Mammary epithelial cell (primary cell): ENCODE measurements at regions not wholly inside any gene's neighbourhood (a gene's known extent, or its start where the extent isn't known, plus 50 kb on each side); places are given as distances from the start of the nearest gene placed in this dataset.

Experiments
- EZH2 ChIP-seq: IDR thresholded peaks from 2 replicates; pipeline ENCODE4 v1.6.1; 2012; ENCODE audit warnings: low read length, inconsistent platforms, borderline replicate concordance
- TF ChIP-seq, protein P1 (sequence below), 2 donors: IDR thresholded peaks in 1 of 2; conservative IDR thresholded peaks in 1 of 2; 2 replicates each; pipeline ENCODE4 v1.5.1; 2011 to 2012; ENCODE audit warnings: inconsistent platforms in 2 of 2, low read length in 2 of 2, mild to moderate bottlenecking in 2 of 2, control low read depth in 1 of 2, low read depth in 1 of 2; ENCODE audit not compliant: insufficient read depth in 1 of 2; ENCODE audit errors: extremely low read depth in 1 of 2

DNA sequence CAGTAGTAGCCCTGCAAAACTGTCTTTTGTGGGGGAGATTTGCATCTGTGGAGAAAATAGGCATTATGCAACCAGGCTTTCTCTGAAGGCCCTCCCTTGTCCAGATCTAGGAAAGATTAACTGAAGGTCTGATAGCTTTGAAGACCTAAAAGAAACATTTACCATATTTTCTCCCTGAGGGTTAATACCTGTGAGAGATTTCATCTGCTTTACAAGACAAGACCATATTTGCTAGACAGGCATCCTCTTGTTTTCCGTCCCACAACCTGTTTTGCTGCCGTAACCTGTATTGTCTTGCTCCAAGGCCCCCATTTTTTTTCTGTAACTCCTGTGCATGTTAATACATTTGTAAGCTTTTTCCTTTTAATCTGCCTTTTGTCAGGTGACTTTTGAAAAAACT is 1985.2 kb upstream of the CDH9 start:
- TF ChIP-seq, protein P1, sequence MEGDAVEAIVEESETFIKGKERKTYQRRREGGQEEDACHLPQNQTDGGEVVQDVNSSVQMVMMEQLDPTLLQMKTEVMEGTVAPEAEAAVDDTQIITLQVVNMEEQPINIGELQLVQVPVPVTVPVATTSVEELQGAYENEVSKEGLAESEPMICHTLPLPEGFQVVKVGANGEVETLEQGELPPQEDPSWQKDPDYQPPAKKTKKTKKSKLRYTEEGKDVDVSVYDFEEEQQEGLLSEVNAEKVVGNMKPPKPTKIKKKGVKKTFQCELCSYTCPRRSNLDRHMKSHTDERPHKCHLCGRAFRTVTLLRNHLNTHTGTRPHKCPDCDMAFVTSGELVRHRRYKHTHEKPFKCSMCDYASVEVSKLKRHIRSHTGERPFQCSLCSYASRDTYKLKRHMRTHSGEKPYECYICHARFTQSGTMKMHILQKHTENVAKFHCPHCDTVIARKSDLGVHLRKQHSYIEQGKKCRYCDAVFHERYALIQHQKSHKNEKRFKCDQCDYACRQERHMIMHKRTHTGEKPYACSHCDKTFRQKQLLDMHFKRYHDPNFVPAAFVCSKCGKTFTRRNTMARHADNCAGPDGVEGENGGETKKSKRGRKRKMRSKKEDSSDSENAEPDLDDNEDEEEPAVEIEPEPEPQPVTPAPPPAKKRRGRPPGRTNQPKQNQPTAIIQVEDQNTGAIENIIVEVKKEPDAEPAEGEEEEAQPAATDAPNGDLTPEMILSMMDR (conservative IDR thresholded peaks at IDR 0.05 in 1 of 2, IDR thresholded peaks at IDR 0.05 in 1 of 2; ENCODE audit: extremely low read depth in 1 of 2, insufficient read depth in 1 of 2, low read depth in 1 of 2, low read length in 2 of 2) = no peak
- no peak for TF ChIP-seq EZH2
